Left ventricle myocardium inferior (tissue), 1 donor: ENCODE measurements at regions not wholly inside any gene's neighbourhood (a gene's known extent, or its start where the extent isn't known, plus 50 kb on each side); places are given as distances from the start of the nearest gene placed in this dataset.
"Not testable (repeated sequence)": the region's sequence is repeated elsewhere in the genome, so short reads cannot be mapped to it uniquely, and the experiment has no call there.

Experiments used
- DNase-seq: peaks from one replicate; pipeline ENCODE4 v3.0.0-alpha.2; 2020
- H3K27ac ChIP-seq: fragments of 200-600 bp; replicated peaks from 2 replicates; pipeline ENCODE4 v1.8.0; 2021
- H3K27me3 ChIP-seq: fragments of 200-600 bp; 2 replicates; pipeline ENCODE4 v1.8.0; 2021; ENCODE audit warnings: low read depth
- H3K36me3 ChIP-seq: fragments of 200-600 bp; 2 replicates; pipeline ENCODE4 v1.8.0; 2021
- H3K4me1 ChIP-seq: fragments of 200-600 bp; 2 replicates; pipeline ENCODE4 v1.8.0; 2021
- H3K4me3 ChIP-seq: fragments of 200-600 bp; 2 replicates; pipeline ENCODE4 v1.8.0; 2021; ENCODE audit warnings: mild to moderate bottlenecking, moderate library complexity
- H3K9me3 ChIP-seq: fragments of 200-600 bp; replicated peaks from 2 replicates; pipeline ENCODE4 v1.8.0; 2021
- CTCF ChIP-seq: fragments of 200-600 bp; IDR thresholded peaks from 2 replicates; pipeline ENCODE4 v1.8.0; 2021; ENCODE audit warnings: antibody characterized with exemption, mild to moderate bottlenecking, borderline replicate concordance
- intact Hi-C: fragments of 100-400 bp; cut with micrococcal nuclease; formaldehyde crosslinking; loops from one replicate; pipeline ENCODE4 v1.11.0; 2022
- donor health status: DM: no; HTN: yes; CAD: no; lungs with severe emphysema.

- H3K27ac ChIP-seq = no peak overlapping the region
- H3K4me1 ChIP-seq = no peaks in the 10 kb centered on the region
- H3K4me3 ChIP-seq = no peak overlapping the region
- DNase-seq = no peak
- no peaks in the 10 kb centered on the region for H3K27me3 ChIP-seq
- no peaks in the 10 kb centered on the region for H3K36me3 ChIP-seq
- H3K9me3 ChIP-seq = no peaks in the 10 kb centered on the region
- intact Hi-C loops = no loop called here
- no peak for TF ChIP-seq CTCF
Observed at GRCh38 chr4:141469392-141469791, 167.0 kb upstream of the IL15 start.

GRCh38 chr4:141473026-141473540 is 163.3 kb upstream of the IL15 start:
- Histone ChIP-seq H3K27ac (no peak overlapping the region), H3K4me1 (no peaks in the 10 kb centered on the region), H3K4me3 (no peak overlapping the region), H3K9me3 (no peaks in the 10 kb centered on the region), H3K27me3 (no peaks in the 10 kb centered on the region), H3K36me3 (no peaks in the 10 kb centered on the region)
- TF ChIP-seq CTCF = no peak
- intact Hi-C loops = no loop called here
- no peak for DNase-seq

GRCh38 chr4:141473952-141474351 is 162.4 kb upstream of the IL15 start:
- H3K27me3 ChIP-seq = no peaks in the 10 kb centered on the region
- H3K4me1 ChIP-seq = no peaks in the 10 kb centered on the region
- H3K9me3 ChIP-seq = peaks cover 3% of the 10 kb centered on the region
- no peak overlapping the region for H3K4me3 ChIP-seq
- TF ChIP-seq CTCF = no peak
- DNase-seq = no peak
- H3K27ac ChIP-seq = no peak overlapping the region
- intact Hi-C loops = no loop called here
- no peaks in the 10 kb centered on the region for H3K36me3 ChIP-seq

GRCh38 chr4:141480950-141481349 is 155.4 kb upstream of the IL15 start:
- no peaks in the 10 kb centered on the region for H3K4me1 ChIP-seq
- no peak overlapping the region for H3K4me3 ChIP-seq
- no peak for TF ChIP-seq CTCF
- no peak for DNase-seq
- intact Hi-C loops = no loop called here
- H3K27ac ChIP-seq = no peak overlapping the region
- peaks cover 41% of the 10 kb centered on the region for H3K9me3 ChIP-seq
- H3K27me3 ChIP-seq = no peaks in the 10 kb centered on the region
- H3K36me3 ChIP-seq = no peaks in the 10 kb centered on the region

GRCh38 chr4:141484298-141484697 is 152.1 kb upstream of the IL15 start:
- H3K9me3 ChIP-seq = peaks cover 35% of the 10 kb centered on the region
- H3K4me3 ChIP-seq, H3K36me3 ChIP-seq, H3K27me3 ChIP-seq, intact Hi-C loops, DNase-seq, H3K27ac ChIP-seq, H3K4me1 ChIP-seq: not testable (repeated sequence)

- Histone ChIP-seq H3K4me1 (no peaks in the 10 kb centered on the region), H3K36me3 (no peaks in the 10 kb centered on the region), H3K27ac (no peak overlapping the region), H3K4me3 (no peak overlapping the region), H3K9me3 (peaks cover 13% of the 10 kb centered on the region), H3K27me3 (no peaks in the 10 kb centered on the region)
- intact Hi-C loops = no loop called here
- no peak for TF ChIP-seq CTCF
- no peak for DNase-seq
Observed at GRCh38 chr4:141486375-141486997, 149.9 kb upstream of the IL15 start.
